ENCODE measurements at regions not wholly inside any gene's neighbourhood (a gene's known extent, or its start where the extent isn't known, plus 50 kb on each side); places are given as distances from the start of the nearest gene placed in this dataset.
"Not testable (repeated sequence)": the region's sequence is repeated elsewhere in the genome, so short reads cannot be mapped to it uniquely, and the experiment has no call there.

DNA sequence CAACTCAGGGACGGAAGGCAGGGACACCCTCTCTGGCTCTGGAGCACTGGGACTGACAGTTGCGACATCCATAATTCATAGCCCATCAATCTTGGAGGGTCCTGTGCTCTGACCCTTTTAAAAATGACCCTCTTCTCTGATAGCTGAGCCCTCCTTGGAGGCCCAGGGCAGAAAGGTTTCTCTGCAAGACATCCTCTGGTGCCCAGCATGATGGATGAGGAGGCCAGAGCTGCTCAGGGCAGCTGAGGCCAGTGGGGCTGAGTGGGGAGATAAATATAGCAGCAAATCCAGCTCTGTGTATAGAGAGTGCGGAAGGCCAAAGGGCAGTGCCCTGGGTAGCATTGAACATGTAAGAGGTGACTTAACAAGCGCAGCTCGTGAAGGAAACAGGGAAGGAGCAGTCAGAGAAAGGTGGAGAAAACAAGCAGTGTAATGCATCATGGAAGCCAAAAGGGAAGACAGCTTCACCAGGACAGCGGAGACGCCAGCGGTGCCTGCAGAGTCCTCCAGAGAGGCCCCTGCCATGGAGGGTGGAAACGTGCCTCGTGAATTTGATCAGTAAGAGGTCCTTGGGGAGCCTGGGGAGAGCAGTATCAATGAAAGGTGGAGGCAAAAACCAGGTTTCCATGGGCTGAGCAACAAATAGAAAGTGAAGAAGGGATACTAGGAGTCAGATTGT is 50.4 kb upstream of the FMOD start:
- no peak for DNase-seq

GRCh38 chr1:203402152-203402551 is 51.2 kb upstream of the FMOD start:
- DNase-seq, result no peak

GRCh38 chr1:203402629-203403337 is 51.9 kb upstream of the FMOD start:
- DNase-seq, result no peak

GRCh38 chr1:203403586-203403985 is 52.7 kb upstream of the FMOD start:
- DNase-seq, result no peak

- DNase-seq, result no peak
Observed at GRCh38 chr1:203404546-203404945, 53.6 kb upstream of the FMOD start.

- no peak for DNase-seq
Observed at GRCh38 chr1:203405703-203406438, 54.9 kb upstream of the FMOD start.

- DNase-seq, result no peak
Observed at GRCh38 chr1:203406446-203407045, 55.6 kb upstream of the FMOD start.

GRCh38 chr1:203407296-203407695 is 56.4 kb upstream of the FMOD start:
- no peak for DNase-seq

GRCh38 chr1:203408486-203409481 is 57.9 kb upstream of the FMOD start:
- peak in 12 of 14 donors; percentile 7 to 87 (median 53) for DNase-seq

DNA sequence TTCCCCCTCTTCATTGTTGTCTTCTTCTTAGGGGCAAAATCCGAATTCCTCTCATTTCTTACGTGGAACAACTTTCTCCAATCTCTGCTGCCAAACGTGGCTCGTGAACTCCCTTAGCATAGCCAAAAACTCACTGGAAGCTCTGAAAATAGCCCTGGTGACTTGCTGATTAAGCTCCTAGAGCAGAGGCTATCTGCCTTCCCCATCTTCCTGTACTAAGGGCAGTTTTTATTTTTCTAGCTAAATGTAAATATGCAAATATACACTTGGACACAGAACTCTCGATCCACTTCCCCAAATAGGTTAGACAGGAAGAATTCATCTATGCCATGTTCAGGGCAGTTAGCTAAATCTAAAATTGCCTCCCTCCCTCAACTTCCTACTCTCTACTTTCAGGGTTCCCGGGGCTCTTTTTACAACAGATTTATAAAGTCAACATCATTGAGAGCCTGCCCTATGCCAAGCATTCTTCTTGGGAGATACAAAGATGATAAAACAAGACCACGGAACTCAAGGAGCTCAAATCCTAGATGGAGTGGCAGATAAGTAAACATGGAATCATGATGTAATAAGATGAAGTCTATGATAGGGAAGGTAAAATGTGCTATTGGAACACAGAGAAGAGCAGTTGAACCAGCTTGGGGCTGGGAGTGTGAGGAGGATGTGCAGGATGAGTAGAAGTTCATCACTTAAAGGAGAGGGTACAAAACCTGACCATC is 59.4 kb upstream of the FMOD start:
- no peak for DNase-seq

DNA sequence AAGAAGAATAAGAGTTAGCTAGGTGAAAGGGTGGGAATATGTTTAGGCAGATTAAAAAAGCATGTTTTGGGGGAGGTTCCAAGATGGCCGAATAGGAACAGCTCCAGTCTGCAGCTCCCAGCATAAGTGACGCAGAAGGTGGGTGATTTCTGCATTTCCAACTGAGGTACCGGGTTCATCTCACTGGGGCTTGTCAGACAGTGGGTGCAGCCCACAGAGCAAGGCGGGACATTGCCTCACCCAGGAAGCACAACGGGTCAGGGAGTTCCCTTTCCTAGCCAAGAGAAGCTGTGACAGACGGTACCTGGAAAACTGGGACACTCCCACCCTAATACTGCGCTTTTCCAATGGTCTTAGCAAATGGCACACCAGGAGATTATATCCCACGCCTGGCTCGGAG is 60.5 kb upstream of the FMOD start:
- DNase-seq, result not testable (repeated sequence)

GRCh38 chr1:203419558-203419957 is 56.0 kb upstream of the PRELP start:
- DNase-seq, result no peak

GRCh38 chr1:203420263-203420662 is 55.3 kb upstream of the PRELP start:
- DNase-seq, result no peak

GRCh38 chr1:203421246-203421645 is 54.4 kb upstream of the PRELP start:
- no peak for DNase-seq

GRCh38 chr1:203422116-203422515 is 53.5 kb upstream of the PRELP start:
- DNase-seq, result no peak

DNA sequence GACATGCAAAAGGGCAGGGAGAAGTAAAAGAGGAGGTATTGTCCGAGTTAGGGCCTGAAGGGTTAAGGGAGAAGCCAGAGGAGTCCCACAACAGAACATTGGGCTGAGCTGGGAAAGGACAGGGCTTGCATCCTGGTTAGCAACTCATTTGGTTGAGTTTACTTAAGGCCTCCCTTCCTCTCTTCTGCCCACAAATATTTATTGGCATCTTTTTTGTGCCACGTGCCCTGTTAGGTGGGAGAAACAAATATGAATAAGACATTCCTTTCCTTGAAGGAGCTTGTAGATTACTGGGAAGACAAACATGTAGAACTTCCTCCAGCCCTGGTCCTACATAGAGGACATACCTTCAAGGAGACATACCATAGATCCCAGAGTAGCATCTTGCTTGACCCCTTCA is 53.0 kb upstream of the PRELP start:
- no peak for DNase-seq

- no peak for DNase-seq
Observed at GRCh38 chr1:203424285-203424684, 51.3 kb upstream of the PRELP start.

DNA sequence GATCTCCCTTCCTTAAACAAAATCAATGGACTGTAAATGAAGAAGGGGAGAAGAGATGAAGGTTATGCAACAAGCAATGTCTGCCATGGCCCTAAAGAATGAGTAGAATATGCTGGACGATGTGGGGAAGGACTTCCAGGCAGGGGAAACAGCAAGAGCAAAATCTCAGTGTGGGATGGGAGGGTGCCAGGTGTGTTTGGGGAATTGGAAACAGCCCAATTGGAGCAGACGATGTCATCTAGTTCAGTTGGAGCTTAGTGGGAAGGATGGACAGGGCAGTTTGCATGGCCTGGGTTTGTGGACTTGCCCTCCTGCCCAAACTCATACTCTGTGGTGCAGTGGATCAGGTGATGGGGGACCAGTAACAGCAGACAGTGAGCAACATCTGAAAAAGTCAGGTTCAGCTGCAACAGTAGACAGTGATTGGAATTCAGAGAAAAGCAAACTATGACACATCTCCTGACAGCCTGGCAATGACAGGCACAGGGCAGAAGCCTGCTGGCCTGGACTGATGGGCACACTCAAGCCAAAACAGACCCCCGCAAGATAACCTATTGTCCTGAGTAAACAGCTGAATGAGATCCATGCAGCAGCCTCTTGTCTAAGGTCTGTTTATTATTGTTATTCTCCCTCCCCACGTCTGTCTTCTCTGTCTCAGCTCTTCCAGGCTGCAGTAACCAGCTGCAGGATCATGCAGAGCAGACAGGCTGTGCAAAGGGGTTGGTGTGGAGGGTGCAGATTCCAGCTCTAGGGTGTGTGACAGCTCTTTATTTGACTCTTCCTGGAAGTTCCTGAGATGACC is 50.5 kb upstream of the PRELP start:
- DNase-seq, result no peak

GRCh38 chr1:203425663-203425975 is 50.0 kb upstream of the PRELP start:
- DNase-seq, result no peak

All from C1 segment of cervical spinal cord (tissue), 14 donors.